ENCODE measurements at regions not wholly inside any gene's neighbourhood (a gene's known extent, or its start where the extent isn't known, plus 50 kb on each side); places are given as distances from the start of the nearest gene placed in this dataset.
A peak's percentile ranks its signal among the peaks of the same experiment; 100 is the strongest.

- peak; percentile 20 to 82 (median 49) for DNase-seq (ENCODE audit: extremely low read depth in 1 of 4, low spot score in 3 of 4)
- no peaks in the 10 kb centered on the region for H3K27me3 ChIP-seq (ENCODE audit: control insufficient read depth in 2 of 2, insufficient read depth in 2 of 2, low read length in 2 of 2)
- peaks cover 0 to 9% of the 10 kb centered on the region in 2 experiments; a peak in 3 of 5 replicates for H3K4me1 ChIP-seq (replicated peaks in 1 of 2; ENCODE audit: control insufficient read depth in 2 of 2, insufficient read depth in 2 of 2, low read length in 2 of 2)
- WGBS (ENCODE audit: insufficient coverage, low coverage, missing lambda C conversion rate), result 6% methylated on average over 5 of the region's 5 CpGs
- peak overlapping the region; percentile 54; the same call in 1 of the 3 replicates for H3K27ac ChIP-seq (ENCODE audit: extremely low read depth, low read depth, low read length)
- in situ Hi-C loops (cut with MboI) (no loop called here), intact Hi-C loops (cut with micrococcal nuclease) (no loop called here)
- H3K9ac ChIP-seq (ENCODE audit: insufficient read depth in 1 of 2, low read depth in 2 of 2, low read length in 2 of 2), result 0 out of 4 replicates have a peak overlapping the region, but pooled peaks of 1 of the 2 experiments have one; percentile 18
- peak; percentile 81 for FAIRE-seq
- peak overlapping the region; percentile 87 for H2AFZ ChIP-seq (ENCODE audit: low read depth, low read length)
- no TSS peak for BruUV-seq (replicated peaks)
- H4K20me1 ChIP-seq (replicated peaks; ENCODE audit: control insufficient read depth, insufficient read depth, low read length), result no peaks in the 10 kb centered on the region
- H3K4me2 ChIP-seq (ENCODE audit: insufficient read depth, low read length), result peak overlapping the region; percentile 43
- peak; percentile 99 for ATAC-seq
- CTCF ChIA-PET (ENCODE audit: low intra/inter-chr PET ratio), result no interaction called here
- no peaks in the 10 kb centered on the region for H3K9me3 ChIP-seq (replicated peaks; ENCODE audit: control insufficient read depth, insufficient read depth, low read depth, low read length)
- H3K36me3 ChIP-seq (ENCODE audit: control insufficient read depth, insufficient read depth, low read length), result no peaks in the 10 kb centered on the region
- no peaks in the 10 kb centered on the region for H3K9me1 ChIP-seq (ENCODE audit: control insufficient read depth, insufficient read depth, low read length)
- H3K79me2 ChIP-seq (ENCODE audit: control insufficient read depth, insufficient read depth, low read length), result no peaks in the 10 kb centered on the region
- H3K4me3 ChIP-seq, result no peak overlapping the region
- POLR2A ChIA-PET, result interaction anchor here (1.1 kb wide), 1 partner anchor 17 kb away, joined by 4 read pairs; no protein-coding TSS in a partner anchor
- TF ChIP-seq FOSL1 (tag; conservative IDR thresholded peaks at IDR 0.05), result peak; percentile 88
- no peak for TF ChIP-seq MTA3 (IDR thresholded peaks at IDR 0.05; ENCODE audit: borderline replicate concordance)
- no peak for TF ChIP-seq EZH2 (IDR thresholded peaks at IDR 0.05; ENCODE audit: borderline replicate concordance, low read depth, low read length)
- TF ChIP-seq PRPF4 (IDR thresholded peaks at IDR 0.05; ENCODE audit: insufficient read depth, low read depth, low read length, poor library complexity, severe bottlenecking), result no peak
- no peak for TF ChIP-seq HINFP (tag; conservative IDR thresholded peaks at IDR 0.05; ENCODE audit: low read depth)
- TF ChIP-seq ZNF253 (CRISPR knock-in tag; conservative IDR thresholded peaks at IDR 0.05), result no peak
- peak; percentile 43; the same call in 1 of the 2 replicates for TF ChIP-seq JUN (IDR thresholded peaks at IDR 0.05; ENCODE audit: borderline replicate concordance, low read depth, low read length)
- TF ChIP-seq JUN (CRISPR knock-in tag; IDR thresholded peaks at IDR 0.05; ENCODE audit: borderline replicate concordance), result no peak
- TF ChIP-seq HDAC8 (tag; IDR thresholded peaks at IDR 0.05), result no peak
- TF ChIP-seq PHB (CRISPR knock-in tag; IDR thresholded peaks at IDR 0.05), result no peak
- TF ChIP-seq MCM2 (IDR thresholded peaks at IDR 0.05; ENCODE audit: low read depth), result no peak
- peak; percentile 60 for TF ChIP-seq TEAD4 (IDR thresholded peaks at IDR 0.05; ENCODE audit: low read length)
- TF ChIP-seq TEAD4 (CRISPR knock-in tag; IDR thresholded peaks at IDR 0.05; ENCODE audit: borderline replicate concordance), result no peak
- TF ChIP-seq CSDE1 (IDR thresholded peaks at IDR 0.05), result no peak
- TF ChIP-seq NELFE (IDR thresholded peaks at IDR 0.05; ENCODE audit: insufficient read depth, insufficient read length), result no peak
- TF ChIP-seq DDX20 (tag; IDR thresholded peaks at IDR 0.05; ENCODE audit: low read depth), result no peak
- TF ChIP-seq MAX (CRISPR knock-in tag; IDR thresholded peaks at IDR 0.05), result no peak
- peak; percentile 18; the same call in 1 of the 2 replicates for TF ChIP-seq HDAC2 (IDR thresholded peaks at IDR 0.05)
- TF ChIP-seq ZNF785 (CRISPR knock-in tag; IDR thresholded peaks at IDR 0.05), result no peak
- TF ChIP-seq CHD4 (IDR thresholded peaks at IDR 0.05; ENCODE audit: insufficient read depth, insufficient replicate concordance, low read depth, low read length, poor library complexity, severe bottlenecking), result no peak
- TF ChIP-seq EP400 (IDR thresholded peaks at IDR 0.05), result peak; percentile 22; the same call in 1 of the 2 replicates
- TF ChIP-seq ZNF561 (CRISPR knock-in tag; conservative IDR thresholded peaks at IDR 0.05), result no peak
Measured at GRCh38 chr10:22086730-22087401, 83.3 kb upstream of the DNAJC1 start.
